Calu3 (cell line): ENCODE measurements at regions not wholly inside any gene's neighbourhood (a gene's known extent, or its start where the extent isn't known, plus 50 kb on each side); places are given as distances from the start of the nearest gene placed in this dataset.

Experiments
- BruUV-seq: library from RNA; stranded (reverse); fragments of 400-500 nt; replicated peaks from 2 replicates; lab custom pipeline; 2021; lab: Mats Ljungman, UMichigan
- CTCF ChIA-PET: fragments of 300-600 bp; sonication (Branson Sonifier 250); formaldehyde crosslinking; loops from one replicate; lab custom pipeline; 2022; ENCODE audit warnings: antibody characterized with exemption; lab: Charles Lee
- DNase-seq: peaks from one replicate; pipeline ENCODE4 v3.0.0; 2022
- H3K27ac Mint-ChIP-seq: one replicate; pipeline ENCODE4 v1.8.0; 2022; ENCODE audit warnings: mixed read lengths; ENCODE audit not compliant: unreplicated experiment
- H3K27me3 Mint-ChIP-seq: one replicate; pipeline ENCODE4 v1.8.0; 2022; ENCODE audit warnings: mixed read lengths; ENCODE audit not compliant: unreplicated experiment
- H3K36me3 Mint-ChIP-seq: one replicate; pipeline ENCODE4 v1.8.0; 2022; ENCODE audit warnings: mild to moderate bottlenecking, moderate library complexity, mixed read lengths; ENCODE audit not compliant: insufficient read depth, unreplicated experiment
- H3K4me1 Mint-ChIP-seq: one replicate; pipeline ENCODE4 v1.8.0; 2022; ENCODE audit warnings: mild to moderate bottlenecking, low read depth, mixed read lengths; ENCODE audit not compliant: unreplicated experiment
- H3K4me3 Mint-ChIP-seq: one replicate; pipeline ENCODE4 v1.8.0; 2022; ENCODE audit warnings: mild to moderate bottlenecking, low read depth, moderate library complexity, mixed read lengths; ENCODE audit not compliant: unreplicated experiment
- H3K9me3 Mint-ChIP-seq: one replicate; pipeline ENCODE4 v1.8.0; 2022; ENCODE audit warnings: low read depth, mixed read lengths; ENCODE audit not compliant: unreplicated experiment
- intact Hi-C: fragments of 100-400 bp; cut with micrococcal nuclease; formaldehyde crosslinking; loops from one replicate; pipeline ENCODE4 v1.10.0; 2022; ENCODE audit not compliant: unreplicated experiment
- TF ChIP-seq, protein P1 (sequence below): fragments of 200-600 bp; IDR thresholded peaks from one replicate; pipeline ENCODE4 v1.8.0; 2022; ENCODE audit warnings: antibody characterized with exemption; ENCODE audit not compliant: unreplicated experiment

DNA sequence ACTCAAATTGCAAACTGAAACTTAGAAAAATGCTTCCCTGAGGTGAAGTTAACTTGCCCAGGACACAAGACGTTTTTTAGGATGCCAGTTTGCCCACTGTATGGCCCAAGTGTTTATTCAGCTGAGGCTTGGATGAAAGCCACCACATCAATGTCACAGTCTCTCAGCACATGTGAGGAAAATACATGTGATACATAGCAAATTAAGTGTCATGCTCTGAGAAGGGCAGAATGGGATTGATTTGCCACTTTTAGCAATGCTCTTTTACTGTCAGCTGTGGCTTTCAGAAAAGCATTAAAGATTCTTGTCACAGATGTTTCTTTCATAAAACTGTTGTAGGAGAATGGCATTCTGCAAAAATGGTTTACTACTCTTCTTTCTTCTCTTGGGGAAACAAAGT, 165.5 kb downstream of the ZIC1 start:
- H3K4me1 Mint-ChIP-seq, result peaks cover 9% of the 10 kb centered on the region
- BruUV-seq, result no TSS peak
- TF ChIP-seq, protein P1, sequence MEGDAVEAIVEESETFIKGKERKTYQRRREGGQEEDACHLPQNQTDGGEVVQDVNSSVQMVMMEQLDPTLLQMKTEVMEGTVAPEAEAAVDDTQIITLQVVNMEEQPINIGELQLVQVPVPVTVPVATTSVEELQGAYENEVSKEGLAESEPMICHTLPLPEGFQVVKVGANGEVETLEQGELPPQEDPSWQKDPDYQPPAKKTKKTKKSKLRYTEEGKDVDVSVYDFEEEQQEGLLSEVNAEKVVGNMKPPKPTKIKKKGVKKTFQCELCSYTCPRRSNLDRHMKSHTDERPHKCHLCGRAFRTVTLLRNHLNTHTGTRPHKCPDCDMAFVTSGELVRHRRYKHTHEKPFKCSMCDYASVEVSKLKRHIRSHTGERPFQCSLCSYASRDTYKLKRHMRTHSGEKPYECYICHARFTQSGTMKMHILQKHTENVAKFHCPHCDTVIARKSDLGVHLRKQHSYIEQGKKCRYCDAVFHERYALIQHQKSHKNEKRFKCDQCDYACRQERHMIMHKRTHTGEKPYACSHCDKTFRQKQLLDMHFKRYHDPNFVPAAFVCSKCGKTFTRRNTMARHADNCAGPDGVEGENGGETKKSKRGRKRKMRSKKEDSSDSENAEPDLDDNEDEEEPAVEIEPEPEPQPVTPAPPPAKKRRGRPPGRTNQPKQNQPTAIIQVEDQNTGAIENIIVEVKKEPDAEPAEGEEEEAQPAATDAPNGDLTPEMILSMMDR, result no peak
- H3K27me3 Mint-ChIP-seq, result no peaks in the 10 kb centered on the region
- CTCF ChIA-PET, result no interaction called here
- intact Hi-C loops, result no loop called here
- H3K27ac Mint-ChIP-seq, result no peak overlapping the region
- H3K36me3 Mint-ChIP-seq, result no peaks in the 10 kb centered on the region
- no peak for DNase-seq
- H3K4me3 Mint-ChIP-seq, result no peak overlapping the region
- no peaks in the 10 kb centered on the region for H3K9me3 Mint-ChIP-seq

DNA sequence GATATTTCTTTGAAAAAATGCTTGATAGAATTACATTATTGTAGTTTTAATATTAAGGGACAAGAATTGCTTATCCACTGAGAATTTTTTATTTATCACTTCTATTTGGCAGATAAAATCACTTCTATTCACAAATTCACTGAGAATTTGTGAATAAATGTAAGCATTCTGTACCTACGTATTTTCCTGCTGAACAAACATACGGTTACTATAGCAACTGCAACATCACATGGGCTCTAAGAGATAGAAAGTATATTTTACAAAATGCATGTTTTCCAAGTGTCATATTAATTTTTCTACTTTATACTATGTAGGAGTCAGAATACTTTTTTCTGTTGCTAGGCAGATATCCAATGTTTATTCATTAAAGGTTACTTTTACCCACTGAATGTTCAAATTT, 166.2 kb downstream of the ZIC1 start:
- BruUV-seq, result no TSS peak
- no peak for DNase-seq
- TF ChIP-seq, protein P1, result no peak
- H3K36me3 Mint-ChIP-seq, result no peaks in the 10 kb centered on the region
- H3K27me3 Mint-ChIP-seq, result no peaks in the 10 kb centered on the region
- intact Hi-C loops, result no loop called here
- no peak overlapping the region for H3K27ac Mint-ChIP-seq
- no peak overlapping the region for H3K4me3 Mint-ChIP-seq
- peaks cover 9% of the 10 kb centered on the region for H3K4me1 Mint-ChIP-seq
- H3K9me3 Mint-ChIP-seq, result no peaks in the 10 kb centered on the region
- CTCF ChIA-PET, result no interaction called here

DNA sequence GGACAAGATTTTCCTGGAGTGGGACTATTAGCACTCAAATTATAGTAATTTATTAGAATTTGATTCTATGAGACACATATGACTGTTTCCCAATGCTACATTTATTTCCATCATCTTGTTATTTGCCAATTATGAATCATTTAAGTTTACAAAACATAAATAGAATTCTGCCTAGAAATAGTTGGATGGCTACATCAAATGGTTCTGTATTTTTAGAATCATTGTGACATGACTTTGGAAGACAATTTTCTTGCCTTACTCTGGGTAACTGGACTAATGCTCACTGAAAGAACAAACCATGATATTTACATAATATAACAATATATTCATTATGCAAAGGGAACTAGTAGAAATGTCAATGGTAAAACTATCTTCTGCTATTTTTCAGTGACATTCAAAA, 173.5 kb downstream of the ZIC1 start:
- no peak overlapping the region for H3K27ac Mint-ChIP-seq
- CTCF ChIA-PET, result no interaction called here
- no peak for DNase-seq
- H3K4me3 Mint-ChIP-seq, result no peak overlapping the region
- TF ChIP-seq, protein P1, result no peak
- no peaks in the 10 kb centered on the region for H3K4me1 Mint-ChIP-seq
- H3K36me3 Mint-ChIP-seq, result no peaks in the 10 kb centered on the region
- H3K27me3 Mint-ChIP-seq, result no peaks in the 10 kb centered on the region
- intact Hi-C loops, result no loop called here
- no TSS peak for BruUV-seq
- H3K9me3 Mint-ChIP-seq, result no peaks in the 10 kb centered on the region

DNA sequence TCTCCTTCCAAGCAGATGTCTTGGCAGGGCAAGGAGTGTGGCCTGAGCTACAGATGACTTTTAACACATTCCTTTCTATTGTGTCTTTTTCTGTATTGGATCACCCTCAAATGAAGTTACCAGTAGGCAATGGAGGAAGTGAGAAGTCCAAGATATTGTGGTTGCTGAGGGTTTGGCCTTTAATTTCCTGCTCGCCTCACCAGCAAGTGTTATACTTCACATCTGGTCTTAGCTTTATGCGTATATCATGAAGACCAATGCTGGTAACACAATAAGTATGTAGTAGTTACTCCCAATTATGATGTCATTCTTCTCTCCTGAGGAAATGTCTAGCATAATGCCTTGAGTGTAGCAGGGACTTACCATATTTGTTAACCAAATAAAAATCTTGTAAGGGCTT, 179.9 kb downstream of the ZIC1 start:
- no peaks in the 10 kb centered on the region for H3K36me3 Mint-ChIP-seq
- no peak for DNase-seq
- no peaks in the 10 kb centered on the region for H3K27me3 Mint-ChIP-seq
- TF ChIP-seq, protein P1, result no peak
- H3K9me3 Mint-ChIP-seq, result no peaks in the 10 kb centered on the region
- no TSS peak for BruUV-seq
- H3K4me3 Mint-ChIP-seq, result no peak overlapping the region
- H3K4me1 Mint-ChIP-seq, result peaks cover 9% of the 10 kb centered on the region
- H3K27ac Mint-ChIP-seq, result no peak overlapping the region
- intact Hi-C loops, result no loop called here
- CTCF ChIA-PET, result no interaction called here
